HG02588 (cell line): ENCODE measurements at regions not wholly inside any gene's neighbourhood (a gene's known extent, or its start where the extent isn't known, plus 50 kb on each side); places are given as distances from the start of the nearest gene placed in this dataset.

Source experiments
- ATAC-seq: cut with Tn5 transposase; IDR thresholded peaks from one replicate; pipeline ENCODE4 v1.9.1; 2021; ENCODE audit warnings: mild to moderate bottlenecking, moderate library complexity; ENCODE audit not compliant: unreplicated experiment

DNA sequence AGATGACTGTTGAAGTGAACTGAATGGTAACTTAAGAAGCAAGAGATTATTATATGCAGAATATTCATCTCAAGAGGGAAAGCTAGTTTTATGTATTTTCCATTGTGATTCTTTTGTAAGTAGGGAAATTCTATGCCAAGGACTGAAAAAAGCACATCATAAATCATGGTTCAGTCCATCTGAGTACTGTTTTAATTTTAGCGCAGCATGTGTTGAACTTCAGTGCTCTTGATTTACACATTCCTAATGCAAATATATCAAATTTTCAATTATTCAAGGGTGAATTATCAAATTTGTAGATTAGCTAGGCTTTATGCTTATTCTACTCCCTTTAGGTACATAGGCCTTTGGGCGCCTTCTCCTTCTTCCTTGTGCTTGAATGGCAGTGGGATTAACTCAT is 50.3 kb upstream of the TCF12 start:
- ATAC-seq = no peak

DNA sequence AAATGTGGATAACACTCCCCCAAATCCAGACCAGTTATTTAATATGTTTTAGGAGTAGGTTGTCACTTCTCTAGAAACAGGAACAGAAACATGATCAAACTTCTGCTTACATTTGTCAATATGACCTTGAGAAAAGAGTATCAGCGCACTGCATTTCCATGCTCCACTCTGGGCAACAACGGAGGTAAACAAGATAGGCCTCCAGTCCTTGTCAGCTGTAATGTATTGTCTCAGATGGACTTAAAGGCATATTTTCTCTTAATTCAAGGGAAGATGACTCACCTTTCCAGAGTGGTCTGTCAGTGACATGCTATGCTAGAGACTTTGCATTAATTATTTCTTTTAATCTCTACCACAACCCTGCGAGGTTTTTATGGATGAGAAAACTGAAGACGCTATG is 51.6 kb upstream of the TCF12 start:
- no peak for ATAC-seq

DNA sequence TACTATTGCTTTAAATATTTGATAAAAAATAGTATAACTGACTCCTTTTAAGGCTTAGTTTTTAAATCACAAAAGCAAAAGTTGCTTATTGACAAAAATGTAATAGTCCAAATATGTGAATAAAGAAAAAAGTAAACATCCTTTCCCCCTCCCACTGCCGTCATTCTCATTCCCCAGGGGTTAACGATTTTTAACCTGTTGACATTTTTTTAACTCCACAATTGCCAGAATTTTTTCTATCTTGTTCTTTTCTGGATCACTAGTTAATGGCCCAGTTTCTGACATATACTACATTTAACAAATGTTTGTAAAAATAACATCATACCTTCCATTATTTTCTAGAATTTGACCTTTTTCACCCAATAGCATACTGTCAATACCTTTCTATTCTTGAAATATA is 60.6 kb upstream of the TCF12 start:
- no peak for ATAC-seq

DNA sequence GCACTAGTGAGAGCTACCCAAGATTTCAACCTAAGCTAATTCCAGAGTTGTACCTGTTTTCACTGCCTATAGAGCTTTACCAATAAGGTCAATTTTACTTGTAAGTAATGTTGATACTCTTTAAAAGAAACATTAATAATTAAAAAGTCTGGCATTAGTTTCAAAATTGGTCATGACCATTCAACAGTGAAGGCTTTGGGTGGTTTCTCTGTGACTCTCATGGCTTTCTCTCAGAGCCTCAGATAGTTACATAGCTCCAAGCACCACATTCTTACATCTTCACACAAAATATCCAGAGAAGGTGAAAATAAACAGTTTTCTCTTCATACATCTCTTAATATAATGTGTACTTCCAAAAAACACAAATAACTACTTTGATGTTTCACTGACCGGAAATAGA is 61.5 kb upstream of the TCF12 start:
- ATAC-seq = no peak

DNA sequence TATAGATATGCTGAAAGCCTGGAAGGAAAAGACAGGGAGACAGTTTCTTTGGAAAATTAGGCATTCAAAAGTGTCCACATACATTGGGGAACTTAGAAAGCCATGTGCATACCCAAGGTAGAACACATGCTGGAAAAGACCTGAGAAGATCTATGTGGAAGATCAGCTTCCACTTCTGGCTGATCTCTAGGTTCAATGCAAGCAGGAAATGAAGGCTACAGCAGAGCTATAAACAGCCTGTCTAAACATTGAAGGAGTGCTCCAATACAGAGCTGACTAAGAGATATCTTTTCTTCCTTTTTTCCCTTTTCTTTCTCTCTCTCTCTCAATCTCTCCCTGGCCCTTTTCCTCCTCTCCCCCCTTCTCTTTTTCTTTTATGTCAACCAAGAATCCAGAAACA is 73.6 kb upstream of the TCF12 start:
- ATAC-seq = no peak

DNA sequence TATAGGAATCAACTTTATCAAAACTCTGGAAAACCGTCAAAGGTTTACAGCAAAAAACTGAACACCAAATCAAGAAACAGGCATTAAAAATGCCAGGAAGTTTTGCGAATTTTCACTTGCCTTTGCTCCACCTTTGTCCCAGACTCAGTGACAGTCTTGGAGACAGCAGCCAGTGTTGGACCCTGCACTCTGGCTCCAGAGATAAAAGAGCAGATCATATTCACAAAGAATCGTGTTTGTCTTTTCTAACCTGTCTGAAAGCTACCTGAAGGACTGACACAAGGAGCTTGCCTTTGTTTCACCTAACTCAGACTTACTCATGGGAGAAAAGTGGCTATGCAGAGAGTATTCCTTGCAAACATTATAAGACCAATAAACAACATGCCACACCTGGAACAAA is 74.0 kb upstream of the TCF12 start:
- ATAC-seq = no peak

DNA sequence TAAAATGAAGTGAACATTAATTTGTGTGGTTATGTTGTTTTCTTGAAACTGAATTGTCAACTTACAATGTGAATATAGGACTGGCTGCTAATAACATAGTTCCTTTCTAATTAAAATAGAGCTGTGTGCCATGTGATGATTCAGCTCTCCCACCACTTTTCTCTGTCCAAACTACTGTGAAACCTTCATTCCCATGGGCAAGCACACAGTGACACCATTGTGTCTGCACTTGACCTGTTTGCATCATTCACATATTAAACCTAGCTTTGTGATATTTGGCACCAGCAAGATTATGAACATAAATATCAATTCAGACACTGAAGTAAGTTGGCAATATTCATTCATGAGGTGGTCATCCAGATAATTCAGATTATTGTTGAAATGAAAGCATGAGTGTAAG is 78.8 kb upstream of the TCF12 start:
- no peak for ATAC-seq

DNA sequence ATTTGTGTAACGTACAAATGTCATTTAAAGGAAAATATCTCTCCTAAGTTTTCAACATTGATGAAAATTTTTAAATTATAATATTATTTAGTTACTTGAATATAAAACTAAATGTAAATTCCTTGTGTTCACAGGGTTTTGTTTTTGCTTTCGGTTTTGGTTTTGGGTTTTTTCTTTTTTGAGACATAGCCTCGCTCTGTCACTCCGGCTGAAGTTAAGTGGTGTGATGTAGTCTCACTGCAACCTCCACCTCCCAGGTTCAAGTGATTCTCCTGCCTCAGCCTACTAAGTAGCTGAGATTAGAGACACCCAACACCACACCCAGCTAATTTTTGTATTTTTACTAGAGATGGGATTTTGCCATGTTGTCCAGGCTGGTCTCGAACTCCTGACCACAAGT is 79.3 kb upstream of the TCF12 start:
- no peak for ATAC-seq

DNA sequence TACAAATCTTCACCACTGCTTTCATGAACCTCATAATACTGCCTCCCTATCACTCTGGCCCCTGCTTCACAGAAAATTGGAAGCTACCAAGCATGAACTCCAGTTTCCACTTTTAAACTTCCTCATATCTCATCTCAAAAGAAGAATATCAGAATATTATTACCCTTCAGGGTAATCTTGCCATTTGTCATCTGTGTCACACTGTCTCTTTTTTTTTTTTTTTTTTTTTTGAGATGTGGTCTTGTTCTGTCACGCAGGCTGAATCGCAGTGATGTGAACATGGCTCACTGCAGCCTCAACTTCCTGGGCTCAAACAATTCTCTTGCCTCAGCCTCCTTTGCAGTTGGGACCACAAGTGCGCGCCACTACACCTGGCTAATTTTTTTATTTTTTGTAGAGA is 80.4 kb upstream of the TCF12 start:
- no peak for ATAC-seq

DNA sequence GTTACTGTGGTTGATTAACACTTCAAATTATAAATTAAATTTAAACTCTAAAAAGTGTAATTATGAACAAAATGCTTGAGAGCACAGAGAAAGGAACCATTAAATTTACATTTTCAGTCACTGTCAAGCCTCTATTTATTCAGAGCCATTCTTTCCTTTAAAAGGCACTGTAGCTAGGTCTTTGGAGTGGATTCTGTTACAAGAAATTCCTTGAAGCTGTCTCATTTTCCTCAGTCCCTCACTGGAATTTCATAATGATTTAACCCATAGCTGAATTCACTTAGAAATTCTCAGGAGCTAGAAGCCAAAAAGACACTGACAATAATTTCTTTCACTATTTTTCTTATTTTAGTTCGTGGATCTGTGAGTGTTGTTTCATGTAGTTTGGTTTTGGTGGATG is 81.2 kb upstream of the TCF12 start:
- ATAC-seq = no peak

DNA sequence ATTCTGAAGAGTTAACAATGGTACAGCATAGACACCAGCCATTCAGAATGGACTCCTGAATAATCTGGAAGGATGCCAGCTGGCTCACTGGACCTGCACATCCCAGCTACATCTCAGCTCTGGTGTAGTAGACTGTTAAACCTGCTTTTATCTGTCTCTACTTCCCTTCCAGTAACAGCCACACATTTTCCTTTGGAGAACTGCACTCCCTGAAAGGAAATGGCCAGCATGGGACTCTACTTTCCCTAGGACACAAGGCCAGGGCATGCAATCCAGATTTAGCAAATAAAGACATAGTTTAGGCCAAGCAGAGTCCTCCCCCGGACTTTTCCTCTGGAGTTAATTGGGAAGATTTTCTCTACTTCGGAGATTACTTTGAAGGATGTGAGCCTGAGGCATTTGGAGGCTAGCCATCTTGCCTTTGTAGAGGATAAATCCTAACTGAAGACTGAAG is 82.7 kb upstream of the TCF12 start:
- ATAC-seq = no peak

DNA sequence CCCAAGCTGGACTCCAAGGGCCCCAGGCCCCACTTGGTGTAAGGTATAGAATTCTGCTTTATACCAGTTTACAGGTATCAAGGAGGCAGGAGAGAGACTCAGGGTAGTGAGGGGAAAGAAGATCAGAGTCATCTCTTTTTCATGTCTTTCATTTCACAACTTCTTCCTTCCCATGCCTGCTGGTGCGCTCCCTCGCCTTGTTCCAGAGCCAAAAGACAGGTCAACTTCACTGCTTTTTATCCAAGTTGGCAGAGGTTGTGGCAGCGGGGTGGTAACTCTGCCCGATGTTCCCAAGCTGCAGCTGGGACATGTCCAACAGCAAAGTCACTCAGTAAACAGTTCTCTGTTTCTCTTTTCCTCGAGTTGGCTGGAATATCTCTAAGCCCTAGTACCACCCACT is 86.3 kb upstream of the TCF12 start:
- no peak for ATAC-seq

DNA sequence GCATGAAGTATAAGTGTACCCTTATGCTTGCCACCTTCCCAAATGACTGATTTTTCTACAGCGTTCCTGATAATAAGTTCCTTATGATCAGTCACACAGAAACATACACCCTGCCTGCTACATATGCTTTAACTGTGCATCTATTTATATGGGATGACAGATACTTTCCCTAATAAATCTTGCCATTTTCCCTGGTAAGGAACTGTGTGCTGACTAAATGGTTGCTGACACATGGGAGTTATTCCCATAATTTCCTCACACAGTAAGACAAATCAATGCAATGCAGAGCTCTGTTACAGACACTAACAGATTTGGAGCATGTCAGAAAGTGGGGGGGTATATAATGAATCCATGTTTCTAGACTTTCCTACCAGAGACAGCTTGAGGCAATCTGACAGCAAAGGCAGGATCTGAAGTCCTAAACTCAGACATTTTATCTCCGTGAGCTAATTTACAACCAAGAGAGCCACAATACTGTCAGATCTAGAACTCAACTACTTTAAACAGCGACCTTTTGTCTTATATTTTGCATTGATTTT is 86.9 kb upstream of the TCF12 start:
- ATAC-seq = no peak

DNA sequence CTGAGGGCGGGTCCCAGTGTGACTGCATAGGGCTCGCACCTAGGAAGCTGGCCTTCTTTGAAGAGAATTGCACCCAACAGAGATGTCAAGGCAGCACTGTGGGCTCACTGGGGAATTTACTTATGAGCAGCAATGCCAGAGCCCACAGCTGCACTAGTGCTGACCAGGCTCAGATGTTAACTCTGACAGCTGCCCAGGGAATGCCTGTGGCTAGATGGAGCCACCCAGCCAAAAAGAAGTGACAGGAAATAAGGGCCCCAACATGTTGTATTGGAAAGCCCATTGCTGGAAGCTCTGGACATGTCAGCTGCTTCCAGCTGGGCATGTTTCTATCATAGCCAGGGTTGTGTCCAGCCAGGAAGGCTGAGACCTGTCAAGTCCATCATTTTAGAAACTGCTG is 90.9 kb upstream of the ZNF280D start:
- ATAC-seq = no peak

DNA sequence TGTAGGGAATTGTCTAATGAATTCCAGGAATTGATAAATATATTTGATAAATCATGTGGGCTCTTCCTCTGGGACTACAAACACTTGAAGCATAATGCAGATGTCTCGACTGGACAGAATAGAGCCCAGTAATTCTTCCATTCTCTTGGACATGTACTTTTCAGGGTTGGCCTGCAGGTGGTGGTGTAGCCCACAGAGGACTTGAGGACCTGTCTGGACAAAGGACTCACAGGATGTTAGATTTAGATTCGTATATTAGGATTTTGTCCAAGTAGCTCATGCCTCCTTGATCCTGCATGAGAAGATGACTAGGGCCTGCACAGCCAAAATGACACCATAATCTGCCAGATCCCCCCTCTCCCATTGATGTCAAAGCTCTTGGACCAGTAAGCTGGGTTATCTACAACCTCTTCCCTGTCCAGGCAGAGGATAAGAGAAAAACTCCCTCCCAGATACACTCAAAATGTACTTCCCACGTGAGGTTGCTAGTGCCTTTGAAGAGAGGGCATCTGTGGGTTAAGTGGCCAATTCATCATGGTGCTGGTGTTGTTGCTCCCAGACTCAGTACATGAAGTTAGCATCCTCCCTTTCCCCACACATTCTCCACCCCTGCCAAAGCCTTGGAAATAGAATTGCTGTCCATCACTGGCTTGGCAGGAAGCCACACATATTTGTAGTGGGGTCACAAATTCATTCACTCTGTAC is 88.6 kb upstream of the ZNF280D start:
- peak; percentile 74 for ATAC-seq

DNA sequence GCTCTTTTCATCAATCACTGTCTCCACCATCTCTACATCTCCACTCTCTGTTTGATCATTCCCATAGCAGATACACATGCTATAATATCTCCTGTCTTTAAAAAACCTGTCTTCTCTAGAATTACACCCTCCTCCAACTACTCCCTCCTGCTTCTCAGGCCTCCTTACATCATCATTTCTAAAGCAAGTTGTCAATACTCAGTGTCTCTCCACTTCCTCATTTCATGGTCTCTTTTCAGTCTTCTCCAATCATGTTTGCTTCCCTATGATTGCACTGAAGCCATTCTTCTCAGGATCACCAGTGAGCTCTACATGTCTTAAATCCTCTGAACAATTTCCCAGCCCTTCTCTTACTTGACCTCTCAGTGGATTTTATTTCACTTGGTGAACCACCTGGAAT is 87.0 kb upstream of the ZNF280D start:
- ATAC-seq = peak; percentile 48

DNA sequence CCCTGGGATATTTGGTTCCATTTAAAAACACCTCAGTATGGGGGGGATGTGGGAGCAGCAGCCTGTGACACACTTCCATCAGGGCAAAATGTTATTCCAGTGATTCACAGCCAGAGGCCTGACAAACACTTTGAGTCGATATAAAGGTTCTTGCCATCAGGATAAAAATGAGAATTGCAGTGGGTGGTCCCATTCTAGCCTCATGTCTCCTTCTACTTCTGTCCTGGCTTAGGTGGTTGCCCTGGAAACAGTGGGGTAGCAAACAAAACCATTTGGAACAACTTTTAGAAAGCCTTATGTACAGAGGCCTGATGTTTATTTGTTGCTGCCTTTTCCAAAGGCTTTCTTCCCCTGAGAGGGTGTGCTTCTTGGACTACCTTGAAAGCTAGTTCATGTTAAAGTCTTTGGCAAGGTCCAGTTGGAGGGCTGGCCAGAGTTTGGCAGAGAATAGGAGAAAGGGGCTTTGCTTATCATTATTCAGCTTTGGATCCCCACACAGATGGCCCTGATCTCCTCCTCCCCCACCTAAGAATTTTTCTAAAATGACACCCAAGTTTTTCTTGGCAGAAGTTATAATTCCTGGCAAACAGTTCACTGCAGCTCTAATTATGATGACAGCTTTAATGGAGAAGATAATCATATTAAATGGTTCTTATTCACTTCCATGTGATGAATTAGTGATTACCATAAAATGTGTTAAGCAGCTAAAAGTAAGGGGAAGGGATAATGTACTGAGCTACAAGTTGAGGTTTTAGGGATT is 84.2 kb upstream of the ZNF280D start:
- no peak for ATAC-seq

DNA sequence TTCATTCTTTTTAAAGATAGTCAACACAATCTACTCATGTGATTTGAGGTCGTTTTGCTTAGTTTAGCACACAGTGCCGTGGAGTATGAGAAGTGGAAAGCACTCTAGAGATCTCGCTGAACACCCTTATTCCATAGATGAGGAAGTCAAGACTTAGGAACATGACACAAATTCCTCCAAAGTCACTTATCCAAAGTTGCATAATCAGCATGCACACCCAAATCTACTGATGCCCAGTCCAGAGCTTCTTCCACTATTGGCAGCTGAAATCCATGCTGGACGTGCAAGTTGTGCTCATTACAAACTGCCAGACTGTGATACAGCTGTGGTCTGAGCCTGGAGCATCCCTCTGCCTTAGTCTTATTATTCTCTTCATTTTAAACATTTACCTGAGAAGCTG is 83.5 kb upstream of the ZNF280D start:
- no peak for ATAC-seq

DNA sequence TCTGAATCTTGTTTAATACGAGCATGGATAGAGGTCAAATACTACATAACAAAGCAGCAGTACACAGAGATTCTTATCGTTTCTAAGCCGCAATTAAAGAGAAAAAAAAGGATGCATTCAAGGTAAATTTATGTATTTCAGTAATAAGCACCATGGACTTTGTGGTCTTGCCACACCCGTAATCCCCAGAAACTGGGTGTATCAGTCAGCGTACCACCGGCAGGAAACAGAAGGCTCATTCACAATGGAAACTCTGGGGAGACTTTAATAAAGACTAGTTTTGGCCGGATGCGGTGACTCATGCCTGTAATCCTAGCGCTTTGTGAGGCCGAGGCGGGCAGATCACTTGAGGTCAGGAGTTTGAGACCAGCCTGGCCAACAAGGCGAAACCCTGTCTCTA is 81.9 kb upstream of the ZNF280D start:
- ATAC-seq = no peak

DNA sequence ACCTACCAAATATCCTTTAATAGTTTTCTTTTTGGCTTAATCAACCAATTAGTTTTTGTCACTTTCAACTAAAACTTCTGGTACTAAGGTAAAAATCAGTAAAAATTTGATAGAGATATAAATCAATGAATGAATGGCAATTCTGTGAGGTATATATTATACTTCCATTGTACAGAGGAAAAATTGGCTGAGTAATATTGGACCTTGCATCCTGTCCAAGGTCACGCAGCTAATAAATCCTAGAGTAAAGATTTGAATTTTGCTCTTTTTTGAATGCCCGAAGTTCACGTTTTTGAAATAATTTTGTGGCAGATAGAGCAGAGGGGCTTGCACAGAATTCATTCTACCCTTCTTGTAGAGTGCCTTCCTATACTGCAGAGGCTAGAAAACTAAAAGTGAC is 81.1 kb upstream of the ZNF280D start:
- ATAC-seq = no peak

DNA sequence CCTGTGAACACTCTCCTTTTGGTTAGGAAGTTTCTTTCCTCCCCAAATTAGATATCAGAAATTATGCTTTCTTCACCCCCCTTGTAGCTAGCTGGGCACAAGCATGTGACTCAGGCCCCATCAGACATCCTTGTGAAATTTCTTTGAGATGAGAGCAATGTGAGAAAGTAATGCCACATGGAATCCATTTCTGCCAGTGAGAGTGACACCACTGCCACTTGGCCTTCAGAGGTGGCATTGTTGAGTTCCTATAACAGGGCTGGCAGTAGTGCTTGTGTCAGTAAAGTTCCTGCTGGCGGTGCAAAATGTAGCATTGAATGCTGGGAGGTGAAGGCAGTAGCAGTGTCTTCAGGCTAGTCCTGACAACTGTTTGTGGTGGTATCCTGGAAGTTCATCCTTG is 80.7 kb upstream of the ZNF280D start:
- no peak for ATAC-seq

DNA sequence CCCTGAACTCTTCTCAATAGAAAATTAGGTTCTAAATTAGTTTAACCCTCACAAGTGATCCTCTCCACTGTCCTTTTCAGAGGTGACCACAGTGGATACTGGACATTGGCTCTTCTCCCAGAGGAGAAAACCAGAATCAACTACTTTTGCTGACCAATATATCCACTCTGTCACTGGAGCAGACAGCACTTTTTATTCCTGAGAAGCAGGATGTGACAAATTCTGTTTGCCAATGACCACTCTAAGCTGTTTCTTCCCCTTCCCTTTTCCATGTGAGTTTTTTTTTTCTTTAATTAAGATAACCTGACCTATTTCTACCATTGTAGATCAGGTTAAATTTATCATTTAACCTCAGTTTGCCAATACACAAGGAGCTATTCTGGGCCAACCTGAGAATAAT is 79.7 kb upstream of the ZNF280D start:
- ATAC-seq = no peak
